ENCODE measurements at regions not wholly inside any gene's neighbourhood (a gene's known extent, or its start where the extent isn't known, plus 50 kb on each side); places are given as distances from the start of the nearest gene placed in this dataset.

- TF ChIP-seq EZH2 (IDR thresholded peaks at IDR 0.05; ENCODE audit: insufficient read depth, poor library complexity, severe bottlenecking) (no peak), EZH2phosphoT487 (IDR thresholded peaks at IDR 0.05; ENCODE audit: insufficient read depth, low read depth) (no peak)
Measured at GRCh38 chr14:51307551-51307950, 67.5 kb downstream of the TMX1 start.
